OCI-LY7 (cell line): ENCODE measurements at regions not wholly inside any gene's neighbourhood (a gene's known extent, or its start where the extent isn't known, plus 50 kb on each side); places are given as distances from the start of the nearest gene placed in this dataset.

Experiments
- BruUV-seq: library from RNA; stranded (reverse); fragments of 400-500 nt; replicated peaks from 2 replicates; lab custom pipeline; 2021; lab: Mats Ljungman, UMichigan
- CTCF ChIA-PET: fragments of 300-600 bp; sonication (Branson Sonifier 250); formaldehyde crosslinking; loops from one replicate; lab custom pipeline; 2022; ENCODE audit warnings: antibody characterized with exemption; ENCODE audit not compliant: unreplicated experiment; lab: Charles Lee
- POLR2A ChIA-PET: fragments of 300-600 bp; sonication (Branson Sonifier 250); formaldehyde crosslinking; loops from one replicate; lab custom pipeline; 2022; ENCODE audit warnings: antibody characterized with exemption; lab: Charles Lee
- DNase-seq: peaks from one replicate; pipeline ENCODE4 v3.0.0-alpha.2; 2015; ENCODE audit warnings: low spot score
- H2AFZ ChIP-seq: fragments of 200-600 bp; sonication (generic), shearing (Covaris generic); 2 replicates; pipeline ENCODE4 v1.6.1; 2014; ENCODE audit warnings: mild to moderate bottlenecking, antibody characterized with exemption, low read length, moderate library complexity
- H3K27ac ChIP-seq: fragments of 200-600 bp; sonication (generic); 2 replicates; pipeline ENCODE4 v1.5.1; 2014; ENCODE audit warnings: mixed run types, low read depth, mild to moderate bottlenecking, moderate library complexity, low read length, inconsistent platforms; ENCODE audit not compliant: poor library complexity, severe bottlenecking
- H3K36me3 ChIP-seq: fragments of 200-600 bp; sonication (generic); 2 replicates; pipeline ENCODE4 v1.6.1; 2014; ENCODE audit warnings: mild to moderate bottlenecking, antibody characterized with exemption, low read length, moderate library complexity, mixed read lengths; ENCODE audit not compliant: insufficient read depth
- H3K4me1 ChIP-seq: fragments of 200-600 bp; sonication (generic); 2 replicates; pipeline ENCODE4 v1.5.1; 2014; ENCODE audit warnings: mild to moderate bottlenecking, low read length; ENCODE audit not compliant: insufficient read depth, poor library complexity, severe bottlenecking
- H3K4me2 ChIP-seq: fragments of 200-600 bp; sonication (generic); 2 replicates; pipeline ENCODE4 v1.6.1; 2014; ENCODE audit warnings: mild to moderate bottlenecking, low read length
- H3K4me3 ChIP-seq: fragments of 200-600 bp; sonication (generic); 2 replicates; pipeline ENCODE4 v1.5.1; 2014; ENCODE audit warnings: mild to moderate bottlenecking, low read depth, low read length; ENCODE audit not compliant: poor library complexity, severe bottlenecking
- H3K79me2 ChIP-seq: fragments of 200-600 bp; sonication (generic); 2 replicates; pipeline ENCODE4 v1.6.1; 2016; ENCODE audit warnings: low read depth, mild to moderate bottlenecking, low read length, moderate library complexity, mixed read lengths; ENCODE audit not compliant: insufficient read depth
- H3K9me2 ChIP-seq: fragments of 200-600 bp; sonication (generic); 2 replicates; pipeline ENCODE4 v1.6.1; 2016; ENCODE audit warnings: mild to moderate bottlenecking, low read length, mixed read lengths; ENCODE audit not compliant: insufficient read depth
- H3K9me3 ChIP-seq: fragments of 200-600 bp; sonication (generic); 2 replicates; pipeline ENCODE4 v1.6.1; 2014; ENCODE audit warnings: mild to moderate bottlenecking, mixed run types, low read length, mixed read lengths
- H4K20me1 ChIP-seq: fragments of 200-600 bp; sonication (generic); 2 replicates; pipeline ENCODE4 v1.6.1; 2014; ENCODE audit warnings: mild to moderate bottlenecking, antibody characterized with exemption, low read length, moderate library complexity, mixed read lengths; ENCODE audit not compliant: insufficient read depth
- CTCF ChIP-seq: fragments of 200-600 bp; sonication (generic); conservative IDR thresholded peaks from 2 replicates; pipeline ENCODE4 v1.5.1; 2014; ENCODE audit warnings: mild to moderate bottlenecking, antibody characterized with exemption, low read length, moderate library complexity, mixed read lengths
- EZH2phosphoT487 ChIP-seq: fragments of 200-600 bp; sonication (generic); IDR thresholded peaks from 2 replicates; pipeline ENCODE4 v1.6.1; 2018; ENCODE audit warnings: low read depth, borderline replicate concordance, mild to moderate bottlenecking, mixed run types, antibody characterized with exemption, low read length, moderate library complexity, mixed read lengths
- intact Hi-C: fragments of 100-400 bp; cut with micrococcal nuclease; formaldehyde crosslinking; loops from one replicate; pipeline ENCODE4 v1.10.0; 2022; ENCODE audit not compliant: unreplicated experiment

GRCh38 chr14:22231018-22231417 is 358.0 kb downstream of the DAD1 start:
- peak; percentile 60 for DNase-seq
- peaks cover 11% of the 10 kb centered on the region for H3K9me3 ChIP-seq
- intact Hi-C loops = no loop called here
- CTCF ChIA-PET = no interaction called here
- no peaks in the 10 kb centered on the region for H3K9me2 ChIP-seq
- H3K4me2 ChIP-seq = no peak overlapping the region
- no peaks in the 10 kb centered on the region for H3K36me3 ChIP-seq
- TF ChIP-seq CTCF (no peak), EZH2phosphoT487 (no peak)
- no peak overlapping the region for H3K4me3 ChIP-seq
- H3K79me2 ChIP-seq = no peaks in the 10 kb centered on the region
- H3K27ac ChIP-seq = no peak overlapping the region
- POLR2A ChIA-PET = interaction anchor here (1.1 kb wide), 1 partner anchor 10 kb away, joined by 3 read pairs; no protein-coding TSS in a partner anchor
- H2AFZ ChIP-seq = peak overlapping the region; percentile 32; the same call in 1 of the 2 replicates
- peaks cover 20% of the 10 kb centered on the region for H3K4me1 ChIP-seq
- no TSS peak for BruUV-seq
- no peaks in the 10 kb centered on the region for H4K20me1 ChIP-seq

GRCh38 chr14:22230517-22230916 is 358.5 kb downstream of the DAD1 start:
- H3K4me1 ChIP-seq = peaks cover 20% of the 10 kb centered on the region

More at GRCh38 chr14:22230517-22230916, 358.5 kb downstream of the DAD1 start:
- H2AFZ ChIP-seq = peak overlapping the region; percentile 32; the same call in 1 of the 2 replicates
- H3K27ac ChIP-seq = no peak overlapping the region
- BruUV-seq = no TSS peak
- H4K20me1 ChIP-seq = no peaks in the 10 kb centered on the region
- no peak overlapping the region for H3K4me2 ChIP-seq
- POLR2A ChIA-PET = interaction anchor here (0.7 to 1.2 kb wide), 4 partner anchors 9 to 1769 kb away, joined by 3 to 4 read pairs (median 3); partner anchors contain the start of gene PIP4P1
- intact Hi-C loops = no loop called here
- no peaks in the 10 kb centered on the region for H3K79me2 ChIP-seq
- H3K4me3 ChIP-seq = no peak overlapping the region
- peaks cover 11% of the 10 kb centered on the region for H3K9me3 ChIP-seq
- H3K9me2 ChIP-seq = no peaks in the 10 kb centered on the region
- TF ChIP-seq EZH2phosphoT487 = no peak
- TF ChIP-seq CTCF = no peak
- H3K36me3 ChIP-seq = no peaks in the 10 kb centered on the region
- DNase-seq = no peak
- CTCF ChIA-PET = no interaction called here
